ENCODE measurements at regions not wholly inside any gene's neighbourhood (a gene's known extent, or its start where the extent isn't known, plus 50 kb on each side); places are given as distances from the start of the nearest gene placed in this dataset.

- TF ChIP-seq POLR2A (IDR thresholded peaks at IDR 0.05; ENCODE audit: low read depth, low read length) (no peak), POLR2AphosphoS5 (IDR thresholded peaks at IDR 0.05; ENCODE audit: low read depth, low read length) (no peak)
Observed at GRCh38 chr7:13117103-13117502, 429.7 kb downstream of the ARL4A start.

Data from GM12892 (cell line).